ENCODE measurements at regions not wholly inside any gene's neighbourhood (a gene's known extent, or its start where the extent isn't known, plus 50 kb on each side); places are given as distances from the start of the nearest gene placed in this dataset.
"Not testable (repeated sequence)": the region's sequence is repeated elsewhere in the genome, so short reads cannot be mapped to it uniquely, and the experiment has no call there.

DNA sequence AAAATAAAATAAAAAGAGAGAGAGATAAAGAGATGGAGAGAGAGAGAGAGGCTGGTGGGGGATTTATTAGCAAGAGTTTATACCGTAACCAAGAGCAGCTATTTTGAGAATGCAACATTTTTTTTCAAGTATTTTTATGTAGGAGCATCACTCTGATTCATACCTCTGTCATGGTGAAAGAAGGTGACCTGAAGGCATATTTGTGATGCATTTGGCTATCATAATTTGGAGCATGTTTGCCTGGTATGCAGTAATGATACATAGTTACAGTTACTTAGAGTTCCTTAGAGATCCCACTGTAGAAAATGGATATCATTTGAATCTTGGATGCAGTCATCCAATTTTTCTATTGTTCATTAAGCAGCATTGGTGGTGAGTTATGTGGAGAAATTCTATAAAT is 1472.4 kb downstream of the SI start:
- no peak for DNase-seq

GRCh38 chr3:163601426-163601825 is 1476.9 kb downstream of the SI start:
- no peak for DNase-seq

DNA sequence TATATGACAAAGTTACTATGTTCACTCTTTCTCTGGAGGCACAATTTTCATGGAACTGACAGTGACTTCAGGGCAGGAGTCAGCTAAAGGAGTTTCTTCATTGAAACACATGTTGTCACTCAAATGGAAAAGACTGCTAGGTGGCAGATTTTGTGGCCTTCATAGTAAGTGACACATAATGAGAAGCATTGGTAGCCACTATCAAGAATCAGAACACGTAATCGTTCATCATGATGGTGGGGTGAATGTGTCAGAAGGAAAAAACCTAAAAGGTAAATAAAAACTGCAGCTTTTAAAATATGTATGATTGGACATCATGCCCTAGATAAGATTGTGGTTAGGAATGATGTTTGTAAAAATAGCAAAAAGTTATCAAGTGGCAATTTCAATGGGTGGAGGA is 1491.0 kb downstream of the SI start:
- DNase-seq: no peak

GRCh38 chr3:163582967-163583366 is 1495.3 kb downstream of the SI start:
- DNase-seq: no peak

DNA sequence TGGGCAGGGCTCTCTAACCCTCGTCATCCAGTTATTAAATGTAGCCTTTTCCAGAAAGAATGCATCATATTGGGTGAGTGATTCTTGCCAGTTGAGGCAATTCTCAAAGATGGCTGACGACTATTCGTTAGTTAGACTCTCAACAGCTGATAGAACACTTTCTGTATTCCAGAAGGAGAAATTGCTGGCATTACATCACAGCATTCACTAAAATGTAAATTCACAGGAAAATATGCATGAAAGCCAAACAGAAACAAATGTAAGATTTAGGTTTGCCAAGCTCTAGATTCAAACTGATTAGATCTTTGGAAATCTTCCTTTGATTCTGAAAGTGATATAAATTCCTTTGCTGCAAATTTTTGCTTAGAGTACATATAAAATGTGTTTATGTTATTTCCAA is 1501.0 kb downstream of the SI start:
- DNase-seq: no peak

DNA sequence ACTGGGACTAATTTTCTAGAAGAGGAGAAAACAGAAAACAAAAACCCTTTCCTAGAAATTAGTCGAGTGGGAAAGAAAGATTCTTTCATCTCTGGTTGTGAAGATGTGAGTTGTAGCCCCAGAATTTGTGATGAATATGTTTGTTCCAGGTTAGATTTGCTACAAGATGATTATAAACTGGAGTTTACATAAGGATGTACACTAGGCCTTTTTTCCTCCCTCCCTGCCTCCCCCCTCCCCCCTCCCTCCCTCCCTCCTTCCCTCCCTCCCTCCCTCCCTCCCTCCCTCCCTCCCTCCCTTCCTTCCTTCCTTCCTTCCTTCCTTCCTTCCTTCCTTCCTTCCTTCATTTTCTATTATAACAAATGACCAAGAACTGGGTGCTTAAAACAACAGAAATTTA is 1502.0 kb downstream of the SI start:
- no peak for DNase-seq

- DNase-seq: no peak
Measured at GRCh38 chr3:163573324-163573723, 1505.0 kb downstream of the SI start.

- DNase-seq: no peak
Measured at GRCh38 chr3:163572856-163573255, 1505.4 kb downstream of the SI start.

GRCh38 chr3:163563485-163563884 is 1514.8 kb downstream of the SI start:
- DNase-seq: no peak

GRCh38 chr3:163562625-163563024 is 1515.7 kb downstream of the SI start:
- DNase-seq: no peak

DNA sequence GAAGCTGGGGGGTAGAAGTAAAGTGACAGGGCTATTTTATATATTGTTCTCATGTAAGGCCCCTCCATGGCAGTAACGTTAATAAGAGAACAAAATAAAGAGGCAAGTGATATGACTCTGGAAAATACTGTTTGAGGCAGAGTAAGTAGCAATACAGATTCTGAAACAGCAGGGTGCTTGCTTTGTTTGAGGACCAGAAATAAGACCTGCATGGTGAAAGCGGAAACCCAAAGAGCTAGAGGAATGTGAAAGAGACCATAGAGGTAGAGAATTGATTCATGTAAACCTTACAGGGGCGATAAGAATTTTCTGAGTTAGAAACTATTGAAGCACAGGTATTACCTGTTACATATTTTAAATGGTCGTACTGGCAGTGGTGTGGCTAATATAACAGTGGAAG is 1517.1 kb downstream of the SI start:
- DNase-seq: no peak

DNA sequence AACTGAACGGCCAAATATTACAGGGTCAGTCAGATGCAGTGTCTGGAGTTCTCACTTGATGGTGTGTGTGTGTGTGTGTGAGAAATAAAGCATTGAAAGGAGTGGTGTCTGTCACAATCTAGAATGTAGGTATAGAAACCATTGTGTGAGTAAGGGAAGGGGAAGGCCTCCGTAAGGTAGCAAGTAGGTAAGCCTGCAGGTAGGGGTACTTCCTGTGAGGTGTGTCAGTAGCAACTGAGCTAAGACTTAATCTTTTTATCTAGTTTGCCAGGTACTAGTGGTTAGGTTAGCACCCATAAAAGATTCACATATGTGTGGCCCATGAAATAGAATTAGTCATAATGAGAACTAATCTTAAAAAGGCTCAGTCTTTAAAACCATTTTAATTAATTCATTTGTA is 1517.8 kb downstream of the SI start:
- DNase-seq: no peak

DNA sequence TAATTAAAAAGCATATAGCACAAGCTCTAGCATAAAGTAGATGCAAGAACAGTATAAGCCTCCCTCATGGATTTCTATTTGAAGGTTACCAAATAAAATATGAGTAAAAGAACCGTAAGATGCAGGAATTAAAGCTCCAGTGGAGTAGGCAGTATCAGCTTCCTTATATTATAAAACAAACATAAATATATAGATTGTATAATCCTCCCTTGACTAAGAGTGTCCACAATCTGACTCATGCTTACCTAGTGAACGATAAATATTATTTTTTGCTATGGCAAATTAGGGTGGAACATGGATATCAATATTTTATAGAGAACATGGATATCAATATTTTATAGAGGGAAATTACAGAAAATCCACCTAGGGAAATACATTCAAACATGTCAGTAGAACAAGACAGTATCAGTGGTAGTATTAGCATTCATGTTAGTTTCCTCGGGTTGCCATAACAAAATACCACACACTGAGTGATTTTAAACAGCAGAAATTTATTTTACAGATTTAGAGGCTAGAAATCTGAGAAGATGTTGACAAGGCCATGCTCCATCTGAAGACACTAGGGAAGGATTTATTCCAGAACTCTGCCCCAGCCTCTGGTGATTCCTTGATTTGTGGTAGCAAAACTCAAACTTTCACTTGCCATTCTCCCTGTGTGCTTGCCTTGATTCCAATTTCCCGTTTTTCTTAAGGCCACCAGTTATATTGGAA is 1521.3 kb downstream of the SI start:
- no peak for DNase-seq

GRCh38 chr3:163555918-163556317 is 1522.4 kb downstream of the SI start:
- no peak for DNase-seq

DNA sequence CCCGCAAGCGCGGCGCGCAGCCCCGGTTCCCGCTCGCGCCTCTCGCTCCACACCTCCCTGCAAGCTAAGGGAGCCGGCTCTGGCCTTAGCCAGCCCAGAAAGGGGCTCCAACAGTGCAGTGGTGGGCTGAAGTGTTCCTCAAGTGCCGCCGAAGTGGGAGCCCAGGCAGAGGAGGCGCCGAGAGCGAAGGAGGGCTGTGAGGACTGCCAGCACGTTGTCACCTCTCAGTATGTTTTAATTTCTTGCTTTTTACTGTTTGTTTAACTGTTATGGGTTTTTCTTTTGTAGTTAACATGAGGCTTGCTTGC is 1525.7 kb downstream of the SI start:
- DNase-seq: no peak

DNA sequence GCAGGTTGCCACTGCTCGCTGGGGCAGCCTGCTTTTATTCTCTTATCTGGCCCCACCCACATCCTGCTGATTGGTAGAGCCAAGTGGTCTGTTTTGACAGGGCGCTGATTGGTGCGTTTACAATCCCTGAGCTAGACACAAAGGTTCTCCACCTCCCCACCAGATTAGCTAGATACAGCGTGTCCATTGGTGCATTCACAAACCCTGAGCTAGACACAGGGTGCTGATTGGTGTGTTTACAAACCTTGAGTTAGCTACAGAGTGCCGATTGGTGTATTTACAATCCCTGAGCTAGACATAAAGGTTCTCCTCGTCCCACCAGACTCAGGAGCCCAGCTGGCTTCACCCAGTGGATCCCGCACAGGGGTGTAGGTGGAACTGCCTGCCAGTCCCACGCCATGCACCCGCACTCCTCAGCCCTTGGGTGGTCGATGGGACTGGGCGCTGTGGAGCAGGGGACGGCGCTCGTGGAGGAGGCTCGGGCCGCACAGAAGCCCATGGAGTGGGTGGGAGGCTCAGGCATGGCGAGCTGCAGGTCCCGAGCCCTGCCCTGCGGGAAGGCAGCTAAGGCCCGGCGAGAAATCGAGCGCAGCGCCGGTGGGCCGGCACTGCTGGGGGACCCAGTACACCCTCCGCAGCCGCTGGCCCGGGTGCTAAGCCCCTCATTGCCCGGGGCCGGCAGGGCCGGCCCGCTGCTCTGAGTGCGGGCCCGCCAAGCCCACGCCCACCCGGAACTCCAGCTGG is 1526.2 kb downstream of the SI start:
- not testable (repeated sequence) for DNase-seq

- DNase-seq: no peak
Measured at GRCh38 chr3:163548015-163548414, 1530.3 kb downstream of the SI start.

GRCh38 chr3:163547014-163547685 is 1531.1 kb downstream of the SI start:
- DNase-seq: no peak

DNA sequence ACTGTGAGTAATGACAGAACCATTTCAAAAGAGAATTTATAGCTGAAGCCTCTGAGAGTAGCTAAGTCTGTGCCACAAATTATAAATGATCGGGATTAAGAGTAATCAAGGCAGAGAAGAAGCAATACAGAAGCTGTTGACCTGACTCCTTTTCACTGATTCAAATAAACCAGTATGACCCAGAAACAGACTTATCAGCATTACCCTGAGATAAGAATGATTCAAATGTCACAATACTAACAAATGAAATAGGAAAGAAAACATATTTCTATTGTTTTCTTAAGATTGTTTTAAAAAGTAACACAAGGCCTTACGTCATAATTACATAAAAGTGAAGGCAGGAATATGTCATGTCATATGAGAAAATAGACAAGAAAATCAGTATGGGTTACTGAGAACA is 1534.6 kb downstream of the SI start:
- DNase-seq: no peak

DNA sequence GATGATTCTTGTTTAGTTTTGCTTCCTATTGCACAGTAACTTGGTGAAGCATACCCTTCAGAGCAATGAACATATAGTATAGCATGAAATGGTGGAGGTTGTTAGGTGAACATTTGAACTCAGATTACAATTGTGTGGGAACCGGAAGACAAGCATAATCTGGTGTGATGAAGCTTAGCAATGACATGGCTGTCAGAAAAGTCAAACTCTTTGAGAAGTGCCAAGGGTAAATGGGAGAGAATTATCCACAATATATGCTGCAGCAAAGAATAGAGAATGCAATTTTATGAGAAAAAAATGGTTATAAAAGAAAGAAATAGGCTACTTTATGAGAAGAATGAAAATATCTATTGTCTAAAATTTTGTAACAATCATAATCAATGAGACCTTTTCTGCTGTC is 1536.7 kb downstream of the SI start:
- DNase-seq: no peak

DNA sequence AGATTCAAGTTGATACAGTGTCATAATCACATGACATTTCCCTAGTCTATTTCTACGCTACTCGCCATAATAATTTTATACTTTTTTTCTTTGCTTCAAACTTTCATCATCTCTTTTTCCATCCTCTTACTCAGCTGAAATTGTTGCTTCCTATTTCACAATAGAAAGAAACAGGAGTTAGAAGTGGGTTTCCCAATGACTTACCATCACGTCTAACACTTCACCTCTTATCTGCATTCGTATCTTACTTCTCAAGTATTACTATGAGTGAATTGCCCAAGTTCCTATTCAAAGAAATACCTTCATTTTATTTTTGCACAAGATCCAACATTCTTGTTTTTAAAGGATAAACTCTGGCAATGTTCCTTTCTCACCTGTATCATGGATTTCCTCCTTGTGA is 1539.9 kb downstream of the SI start:
- DNase-seq: no peak

DNA sequence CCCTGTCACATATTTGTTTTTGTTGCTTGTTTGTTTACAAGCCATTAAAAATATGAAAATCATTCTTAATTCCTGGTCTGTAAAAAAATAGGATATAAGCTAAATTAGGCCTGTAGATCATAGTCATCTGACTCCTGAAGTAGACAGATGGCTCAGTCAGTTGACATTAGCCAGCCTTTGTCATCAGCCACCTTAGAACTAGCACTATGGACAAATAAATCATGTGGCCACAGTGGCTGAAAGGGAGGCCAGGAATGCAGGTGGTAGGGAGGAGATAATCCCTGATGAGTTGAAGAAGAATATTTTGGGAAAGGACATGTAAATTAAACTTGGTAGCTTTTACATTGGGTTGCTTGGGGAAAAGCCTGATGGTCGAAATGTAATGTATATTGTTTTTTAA is 1544.9 kb downstream of the SI start:
- DNase-seq: no peak

DNA sequence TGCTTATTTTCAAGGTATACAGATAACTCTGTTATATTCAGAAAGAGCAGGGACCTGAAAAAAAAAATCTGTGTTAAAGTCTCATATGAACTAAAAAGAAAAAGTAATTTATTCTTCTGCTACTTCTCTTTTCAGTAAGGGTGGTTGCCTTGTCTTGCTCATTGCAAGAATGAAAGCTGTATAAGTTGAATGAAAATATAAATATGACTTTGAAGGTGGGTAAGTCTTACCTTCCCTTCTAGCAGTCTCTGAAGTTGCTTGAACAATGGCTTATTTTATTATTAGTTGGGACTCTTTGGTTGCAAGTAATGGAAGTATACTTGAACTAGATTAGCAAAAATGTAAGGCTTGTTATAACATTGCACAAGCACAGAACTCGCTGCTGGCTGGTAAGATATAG is 1554.9 kb downstream of the SI start:
- no peak for DNase-seq

- DNase-seq: no peak
Measured at GRCh38 chr3:163521261-163521660, 1557.0 kb downstream of the SI start.

- no peak for DNase-seq
Measured at GRCh38 chr3:163518065-163518464, 1560.2 kb downstream of the SI start.

All from amniotic stem cell (primary cell).